Liver (tissue), 8 donors: ENCODE measurements at regions not wholly inside any gene's neighbourhood (a gene's known extent, or its start where the extent isn't known, plus 50 kb on each side); places are given as distances from the start of the nearest gene placed in this dataset.

Experiments
- DNase-seq: peaks from one replicate; pipeline ENCODE4 v3.0.0-alpha.2; 2017; ENCODE audit warnings: low spot score
- H3K27ac ChIP-seq, 2 donors: one replicate each; pipeline ENCODE4 v1.7.0; 2013; ENCODE audit warnings: inconsistent platforms in 2 of 2, low read length in 2 of 2, control low read depth in 1 of 2, low read depth in 1 of 2, mild to moderate bottlenecking in 1 of 2
- H3K27me3 ChIP-seq, 4 donors: one replicate each; pipeline versions ENCODE4 v1.6.1 to v1.7.0; 2013; ENCODE audit warnings: low read length in 3 of 4, inconsistent platforms in 1 of 4, mild to moderate bottlenecking in 1 of 4, moderate library complexity in 1 of 4; ENCODE audit not compliant: control insufficient read depth in 4 of 4, insufficient read depth in 4 of 4
- H3K36me3 ChIP-seq, 4 donors: one replicate each; pipeline versions ENCODE4 v1.6.1 to v1.7.0; 2013; ENCODE audit warnings: low read length in 3 of 4, mild to moderate bottlenecking in 3 of 4, low read depth in 1 of 4, moderate library complexity in 1 of 4; ENCODE audit not compliant: control insufficient read depth in 4 of 4, insufficient read depth in 3 of 4
- H3K4me1 ChIP-seq, 4 donors: one replicate each; pipeline versions ENCODE4 v1.6.1 to v1.7.0; 2013; ENCODE audit warnings: low read length in 3 of 4, mild to moderate bottlenecking in 3 of 4, moderate library complexity in 1 of 4; ENCODE audit not compliant: control insufficient read depth in 4 of 4, insufficient read depth in 4 of 4
- H3K4me3 ChIP-seq, 3 donors: one replicate each; pipeline versions ENCODE4 v1.6.1 to v1.7.0; 2013; ENCODE audit warnings: low read length in 3 of 3, control low read depth in 1 of 3, low read depth in 1 of 3, mild to moderate bottlenecking in 1 of 3
- H3K9ac ChIP-seq, 2 donors: one replicate each; pipeline ENCODE4 v1.7.0; 2013; ENCODE audit warnings: low read length in 2 of 2, mild to moderate bottlenecking in 2 of 2, moderate library complexity in 2 of 2, control low read depth in 1 of 2, low read depth in 1 of 2
- H3K9me3 ChIP-seq, 4 donors: one replicate each; pipeline versions ENCODE4 v1.6.1 to v1.7.0; 2013; ENCODE audit warnings: low read length in 3 of 4; ENCODE audit not compliant: control insufficient read depth in 4 of 4
- EGR1 ChIP-seq, 2 donors: IDR thresholded peaks; 2 replicates each; pipeline ENCODE4 v1.6.1; 2016 to 2018; ENCODE audit warnings: antibody characterized with exemption in 2 of 2, low read depth in 2 of 2
- FOXA1 ChIP-seq: IDR thresholded peaks from 2 replicates; pipeline ENCODE4 v1.6.1; 2016; ENCODE audit warnings: antibody characterized with exemption
- FOXA2 ChIP-seq: IDR thresholded peaks from 2 replicates; pipeline ENCODE4 v1.6.1; 2016; ENCODE audit warnings: antibody characterized with exemption
- GABPA ChIP-seq, 2 donors: IDR thresholded peaks in 1 of 2; conservative IDR thresholded peaks in 1 of 2; 2 replicates each; pipeline ENCODE4 v1.6.1; 2016; ENCODE audit warnings: antibody characterized with exemption in 2 of 2, mild to moderate bottlenecking in 1 of 2, moderate library complexity in 1 of 2
- HNF4A ChIP-seq, 2 donors: conservative IDR thresholded peaks; 2 replicates each; pipeline ENCODE4 v1.6.1; 2016; ENCODE audit warnings: antibody characterized with exemption in 2 of 2, mild to moderate bottlenecking in 2 of 2
- HNF4G ChIP-seq: IDR thresholded peaks from 2 replicates; pipeline ENCODE4 v1.6.1; 2016; ENCODE audit warnings: antibody characterized with exemption
- JUND ChIP-seq, 2 donors: IDR thresholded peaks; 2 replicates each; pipeline ENCODE4 v1.6.1; 2016; ENCODE audit warnings: antibody characterized with exemption in 2 of 2
- MAX ChIP-seq: IDR thresholded peaks from 2 replicates; pipeline ENCODE4 v1.6.1; 2016; ENCODE audit warnings: antibody characterized with exemption
- NR2F2 ChIP-seq: IDR thresholded peaks from 2 replicates; pipeline ENCODE4 v1.6.1; 2016; ENCODE audit warnings: antibody characterized with exemption
- RAD21 ChIP-seq, 2 donors: IDR thresholded peaks; 2 replicates each; pipeline ENCODE4 v1.6.1; 2016; ENCODE audit warnings: antibody characterized with exemption in 2 of 2, mild to moderate bottlenecking in 2 of 2
- RXRA ChIP-seq, 2 donors: IDR thresholded peaks; 2 replicates each; pipeline ENCODE4 v1.6.1; 2017 to 2018; ENCODE audit warnings: antibody characterized with exemption in 2 of 2, mild to moderate bottlenecking in 1 of 2
- SP1 ChIP-seq: IDR thresholded peaks from 2 replicates; pipeline ENCODE4 v1.6.1; 2018; ENCODE audit warnings: antibody characterized with exemption, mild to moderate bottlenecking
- TAF1 ChIP-seq: conservative IDR thresholded peaks from 2 replicates; pipeline ENCODE4 v1.6.1; 2016; ENCODE audit warnings: antibody characterized with exemption, mild to moderate bottlenecking
- YY1 ChIP-seq: IDR thresholded peaks from 2 replicates; pipeline ENCODE4 v1.6.1; 2016; ENCODE audit warnings: antibody characterized with exemption, mild to moderate bottlenecking
- ZBTB33 ChIP-seq: IDR thresholded peaks from 2 replicates; pipeline ENCODE4 v1.6.1; 2016; ENCODE audit warnings: antibody characterized with exemption
- WGBS: extraction: QIAGEN DNeasy Blood & Tissue Kit; methylation state at CpG from one replicate; pipeline ENCODE4 v1.1.7; 2013; 5-methylcytosine and 5-hydroxymethylcytosine counted together
- TF ChIP-seq, protein P1 (sequence below): IDR thresholded peaks from 2 replicates; pipeline ENCODE4 v1.6.1; 2016; ENCODE audit warnings: antibody characterized with exemption
- TF ChIP-seq, protein P2 (sequence below): IDR thresholded peaks from 2 replicates; pipeline ENCODE4 v1.6.1; 2016; ENCODE audit warnings: antibody characterized with exemption, mild to moderate bottlenecking
- TF ChIP-seq, protein P3 (sequence below): fragments of 150-350 bp; IDR thresholded peaks from 2 replicates; pipeline ENCODE4 v1.5.1; 2017; ENCODE audit warnings: improper control_type of control experiment, low read depth, low read length; ENCODE audit not compliant: missing input control
- donor health status: healthy.
- donor health status: healthy.
- donor health status: healthy.
- donor health status: healthy.
- donor health status: healthy.

GRCh38 chr10:83073472-83073871 is 1065.8 kb upstream of the GHITM start (continued):
- no peak for TF ChIP-seq ZBTB33
- TF ChIP-seq SP1, result no peak
- no peak for TF ChIP-seq HNF4A (conservative IDR thresholded peaks at IDR 0.05)

DNA sequence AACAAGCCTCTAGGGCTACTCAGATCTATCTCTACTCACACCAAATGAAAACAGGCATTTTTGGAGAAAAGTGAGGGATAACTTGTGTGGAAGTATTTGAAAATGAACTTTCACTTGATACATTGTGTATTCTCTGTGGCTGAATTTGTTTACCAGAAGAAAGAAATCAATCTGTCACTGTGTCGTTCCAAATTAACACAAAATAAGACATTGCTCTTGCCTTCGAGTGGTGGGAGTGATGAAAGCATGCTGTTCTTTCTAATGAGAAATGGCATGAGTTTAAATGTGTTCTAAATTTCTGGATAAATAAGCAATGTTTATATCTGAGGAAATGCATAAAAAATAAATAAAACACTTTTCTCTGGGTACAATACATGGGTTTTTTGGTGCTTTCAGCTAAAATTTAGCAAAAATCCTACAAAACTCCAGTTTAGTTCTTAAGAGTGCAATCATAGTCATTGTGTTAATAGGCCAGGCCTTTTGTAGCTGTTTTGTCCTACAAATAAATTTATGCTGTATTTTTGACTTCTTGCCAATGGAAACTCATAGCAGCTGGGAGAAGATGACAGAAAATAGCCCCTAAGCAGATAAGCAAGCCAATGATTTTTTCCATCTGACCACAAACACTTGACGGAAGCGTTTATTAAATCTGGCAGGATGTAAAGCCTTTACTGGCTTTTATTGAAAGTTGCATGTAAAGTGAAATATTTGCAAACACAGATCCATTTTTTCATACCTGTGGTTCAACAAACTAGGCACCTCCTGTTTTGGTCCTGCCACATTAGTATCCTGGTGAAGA is 1064.1 kb upstream of the GHITM start:
- Histone ChIP-seq H3K36me3 (no peaks in the 10 kb centered on the region), H3K9me3 (no peaks in the 10 kb centered on the region), H3K9ac (no peak overlapping the region), H3K4me1 (peaks cover 0 to 2% (median 0%) of the 10 kb centered on the region in 4 donors), H3K27ac (no peak overlapping the region), H3K4me3 (no peak overlapping the region), H3K27me3 (no peaks in the 10 kb centered on the region)
- WGBS, result 66% methylated on average over 4 of the region's 4 CpGs
- TF ChIP-seq SP1 (no peak), RXRA (IDR thresholded peaks at IDR 0.05) (no peak), TAF1 (no peak), MAX (no peak), NR2F2 (no peak), FOXA1 (no peak), ZBTB33 (no peak), RAD21 (IDR thresholded peaks at IDR 0.05) (no peak), YY1 (no peak), JUND (IDR thresholded peaks at IDR 0.05) (no peak), HNF4G (no peak), EGR1 (IDR thresholded peaks at IDR 0.05; ENCODE audit: low read depth in 2 of 2) (no peak), GABPA (IDR thresholded peaks at IDR 0.05 in 1 of 2, conservative IDR thresholded peaks at IDR 0.05 in 1 of 2) (no peak), FOXA2 (no peak)
- TF ChIP-seq, protein P1, sequence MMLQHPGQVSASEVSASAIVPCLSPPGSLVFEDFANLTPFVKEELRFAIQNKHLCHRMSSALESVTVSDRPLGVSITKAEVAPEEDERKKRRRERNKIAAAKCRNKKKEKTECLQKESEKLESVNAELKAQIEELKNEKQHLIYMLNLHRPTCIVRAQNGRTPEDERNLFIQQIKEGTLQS, result no peak
- TF ChIP-seq, protein P2, sequence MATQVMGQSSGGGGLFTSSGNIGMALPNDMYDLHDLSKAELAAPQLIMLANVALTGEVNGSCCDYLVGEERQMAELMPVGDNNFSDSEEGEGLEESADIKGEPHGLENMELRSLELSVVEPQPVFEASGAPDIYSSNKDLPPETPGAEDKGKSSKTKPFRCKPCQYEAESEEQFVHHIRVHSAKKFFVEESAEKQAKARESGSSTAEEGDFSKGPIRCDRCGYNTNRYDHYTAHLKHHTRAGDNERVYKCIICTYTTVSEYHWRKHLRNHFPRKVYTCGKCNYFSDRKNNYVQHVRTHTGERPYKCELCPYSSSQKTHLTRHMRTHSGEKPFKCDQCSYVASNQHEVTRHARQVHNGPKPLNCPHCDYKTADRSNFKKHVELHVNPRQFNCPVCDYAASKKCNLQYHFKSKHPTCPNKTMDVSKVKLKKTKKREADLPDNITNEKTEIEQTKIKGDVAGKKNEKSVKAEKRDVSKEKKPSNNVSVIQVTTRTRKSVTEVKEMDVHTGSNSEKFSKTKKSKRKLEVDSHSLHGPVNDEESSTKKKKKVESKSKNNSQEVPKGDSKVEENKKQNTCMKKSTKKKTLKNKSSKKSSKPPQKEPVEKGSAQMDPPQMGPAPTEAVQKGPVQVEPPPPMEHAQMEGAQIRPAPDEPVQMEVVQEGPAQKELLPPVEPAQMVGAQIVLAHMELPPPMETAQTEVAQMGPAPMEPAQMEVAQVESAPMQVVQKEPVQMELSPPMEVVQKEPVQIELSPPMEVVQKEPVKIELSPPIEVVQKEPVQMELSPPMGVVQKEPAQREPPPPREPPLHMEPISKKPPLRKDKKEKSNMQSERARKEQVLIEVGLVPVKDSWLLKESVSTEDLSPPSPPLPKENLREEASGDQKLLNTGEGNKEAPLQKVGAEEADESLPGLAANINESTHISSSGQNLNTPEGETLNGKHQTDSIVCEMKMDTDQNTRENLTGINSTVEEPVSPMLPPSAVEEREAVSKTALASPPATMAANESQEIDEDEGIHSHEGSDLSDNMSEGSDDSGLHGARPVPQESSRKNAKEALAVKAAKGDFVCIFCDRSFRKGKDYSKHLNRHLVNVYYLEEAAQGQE, result no peak
- TF ChIP-seq, protein P3, sequence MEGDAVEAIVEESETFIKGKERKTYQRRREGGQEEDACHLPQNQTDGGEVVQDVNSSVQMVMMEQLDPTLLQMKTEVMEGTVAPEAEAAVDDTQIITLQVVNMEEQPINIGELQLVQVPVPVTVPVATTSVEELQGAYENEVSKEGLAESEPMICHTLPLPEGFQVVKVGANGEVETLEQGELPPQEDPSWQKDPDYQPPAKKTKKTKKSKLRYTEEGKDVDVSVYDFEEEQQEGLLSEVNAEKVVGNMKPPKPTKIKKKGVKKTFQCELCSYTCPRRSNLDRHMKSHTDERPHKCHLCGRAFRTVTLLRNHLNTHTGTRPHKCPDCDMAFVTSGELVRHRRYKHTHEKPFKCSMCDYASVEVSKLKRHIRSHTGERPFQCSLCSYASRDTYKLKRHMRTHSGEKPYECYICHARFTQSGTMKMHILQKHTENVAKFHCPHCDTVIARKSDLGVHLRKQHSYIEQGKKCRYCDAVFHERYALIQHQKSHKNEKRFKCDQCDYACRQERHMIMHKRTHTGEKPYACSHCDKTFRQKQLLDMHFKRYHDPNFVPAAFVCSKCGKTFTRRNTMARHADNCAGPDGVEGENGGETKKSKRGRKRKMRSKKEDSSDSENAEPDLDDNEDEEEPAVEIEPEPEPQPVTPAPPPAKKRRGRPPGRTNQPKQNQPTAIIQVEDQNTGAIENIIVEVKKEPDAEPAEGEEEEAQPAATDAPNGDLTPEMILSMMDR, result no peak
- DNase-seq, result no peak
